ENCODE measurements at regions not wholly inside any gene's neighbourhood (a gene's known extent, or its start where the extent isn't known, plus 50 kb on each side); places are given as distances from the start of the nearest gene placed in this dataset.

DNA sequence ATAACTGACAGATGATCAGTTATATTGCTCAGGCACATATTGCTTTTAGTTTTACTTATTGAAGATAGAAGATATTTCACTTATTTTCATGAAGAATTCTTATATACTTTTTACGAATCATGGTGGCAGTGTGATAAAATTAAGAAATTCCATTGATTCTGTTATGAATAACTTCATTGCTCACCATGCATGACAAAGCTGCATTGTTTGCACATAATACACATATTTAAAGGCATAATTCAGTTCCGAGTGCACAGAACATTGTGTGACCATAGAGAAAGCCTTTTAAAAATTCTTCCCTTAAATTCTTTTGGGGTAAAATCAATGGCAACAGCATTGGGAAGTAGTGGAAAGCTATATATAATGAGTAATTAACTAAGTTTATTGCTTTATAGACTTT, 82.5 kb upstream of the NAALADL2 start:
- TF ChIP-seq POLR2A (IDR thresholded peaks at IDR 0.05; ENCODE audit: low read depth, low read length) (no peak), POLR2AphosphoS5 (IDR thresholded peaks at IDR 0.05; ENCODE audit: low read depth, low read length) (no peak)

All from GM12892 (cell line).